ENCODE measurements at regions not wholly inside any gene's neighbourhood (a gene's known extent, or its start where the extent isn't known, plus 50 kb on each side); places are given as distances from the start of the nearest gene placed in this dataset.

- Histone ChIP-seq H3K9me3 (ENCODE audit: control insufficient read depth, low read length) (no peaks in the 10 kb centered on the region), H3K36me3 (ENCODE audit: control insufficient read depth, insufficient read depth, low read length) (no peaks in the 10 kb centered on the region), H3K4me3 (ENCODE audit: insufficient read depth, low read depth, low read length) (no peak overlapping the region), H3K27ac (ENCODE audit: insufficient read depth, low read depth, low read length, poor library complexity, severe bottlenecking) (no peak overlapping the region), H3K4me1 (ENCODE audit: control insufficient read depth, insufficient read depth, low read length) (no peaks in the 10 kb centered on the region), H3K27me3 (ENCODE audit: control insufficient read depth, insufficient read depth, low read length, poor library complexity, severe bottlenecking) (no peaks in the 10 kb centered on the region)
- 97 to 98% methylated on average over 3 to 4 of the region's 4 CpGs for WGBS, 2 experiments
Observed at GRCh38 chr2:767944-768343, 90.7 kb upstream of the TMEM18 start.

DNA sequence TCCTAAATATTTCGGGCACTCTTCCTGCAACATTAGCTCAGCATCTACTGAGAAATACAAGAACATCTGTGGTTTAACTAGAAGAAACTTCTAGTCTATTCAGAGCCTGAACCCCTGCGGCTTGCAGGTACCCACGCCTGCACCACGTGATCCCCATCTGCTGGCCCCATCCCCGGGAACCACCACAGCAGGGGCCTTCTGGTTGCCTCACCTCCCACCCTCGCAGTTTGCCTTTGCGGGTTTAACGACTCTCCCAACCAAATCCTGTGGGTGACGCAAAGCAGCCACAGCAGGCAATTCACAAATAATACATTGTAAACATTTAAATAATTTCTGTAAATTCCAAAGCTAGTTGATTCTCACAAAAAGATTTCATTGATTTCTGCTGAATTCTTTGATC lies 90.2 kb upstream of the TMEM18 start:
- 80 to 82% methylated on average over 9 of the region's 9 CpGs for WGBS, 2 experiments
- no peaks in the 10 kb centered on the region for H3K36me3 ChIP-seq (ENCODE audit: control insufficient read depth, insufficient read depth, low read length)
- H3K27ac ChIP-seq (ENCODE audit: insufficient read depth, low read depth, low read length, poor library complexity, severe bottlenecking), result no peak overlapping the region
- no peak overlapping the region for H3K4me3 ChIP-seq (ENCODE audit: insufficient read depth, low read depth, low read length)
- no peaks in the 10 kb centered on the region for H3K9me3 ChIP-seq (ENCODE audit: control insufficient read depth, low read length)
- no peaks in the 10 kb centered on the region for H3K27me3 ChIP-seq (ENCODE audit: control insufficient read depth, insufficient read depth, low read length, poor library complexity, severe bottlenecking)
- no peaks in the 10 kb centered on the region for H3K4me1 ChIP-seq (ENCODE audit: control insufficient read depth, insufficient read depth, low read length)

DNA sequence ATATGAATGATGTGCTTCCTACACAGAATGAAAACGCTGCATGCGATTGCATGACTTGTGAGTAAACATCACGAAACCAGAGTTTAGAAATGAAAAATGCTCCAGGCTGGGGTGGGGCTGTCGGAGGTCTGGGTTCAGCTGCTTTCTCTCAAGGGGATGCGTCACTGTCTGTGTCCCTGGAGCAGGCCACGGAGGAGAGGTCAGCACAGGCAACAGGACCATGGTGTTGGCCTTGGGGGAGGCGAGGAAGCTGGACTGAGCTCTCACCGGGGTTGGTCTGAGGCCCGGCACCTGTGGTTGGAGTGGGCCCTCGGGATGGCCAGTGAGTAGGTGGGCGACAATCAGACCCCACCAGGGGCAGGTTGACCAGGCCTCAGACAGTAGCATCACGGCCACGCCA lies 89.0 kb upstream of the TMEM18 start:
- H3K4me3 ChIP-seq (ENCODE audit: insufficient read depth, low read depth, low read length), result no peak overlapping the region

DNA sequence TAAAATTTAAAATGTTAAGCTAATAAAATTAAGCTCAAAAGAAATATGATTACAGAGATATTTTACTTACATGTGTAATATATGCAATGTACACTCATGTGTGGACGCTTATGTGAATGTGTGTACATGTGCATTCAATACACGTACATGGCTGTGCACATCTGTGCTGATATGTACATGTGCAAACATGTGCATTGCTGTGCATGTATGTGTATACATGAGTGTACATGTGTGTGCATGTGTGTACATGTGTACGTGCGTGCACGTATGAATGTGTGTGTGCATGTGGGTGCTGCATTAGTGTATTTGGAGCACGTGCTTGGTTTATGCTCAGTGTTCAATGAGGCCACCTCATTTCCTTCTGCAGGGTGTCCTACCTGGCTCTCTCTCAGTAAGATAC lies 88.2 kb upstream of the TMEM18 start:
- Histone ChIP-seq H3K36me3 (ENCODE audit: control insufficient read depth, insufficient read depth, low read length) (no peaks in the 10 kb centered on the region), H3K4me1 (ENCODE audit: control insufficient read depth, insufficient read depth, low read length) (peaks cover 6% of the 10 kb centered on the region), H3K27me3 (ENCODE audit: control insufficient read depth, insufficient read depth, low read length, poor library complexity, severe bottlenecking) (no peaks in the 10 kb centered on the region), H3K27ac (ENCODE audit: insufficient read depth, low read depth, low read length, poor library complexity, severe bottlenecking) (no peak overlapping the region), H3K9me3 (ENCODE audit: control insufficient read depth, low read length) (no peaks in the 10 kb centered on the region), H3K4me3 (ENCODE audit: insufficient read depth, low read depth, low read length) (no peak overlapping the region)
- WGBS, 2 experiments, result 95 to 97% methylated on average over 6 of the region's 6 CpGs

More for the DNA sequence above, 89.0 kb upstream of the TMEM18 start:
- 88 to 89% methylated on average over 13 of the region's 13 CpGs for WGBS, 2 experiments
- H3K27ac ChIP-seq (ENCODE audit: insufficient read depth, low read depth, low read length, poor library complexity, severe bottlenecking), result no peak overlapping the region
- H3K27me3 ChIP-seq (ENCODE audit: control insufficient read depth, insufficient read depth, low read length, poor library complexity, severe bottlenecking), result no peaks in the 10 kb centered on the region
- no peaks in the 10 kb centered on the region for H3K36me3 ChIP-seq (ENCODE audit: control insufficient read depth, insufficient read depth, low read length)
- H3K9me3 ChIP-seq (ENCODE audit: control insufficient read depth, low read length), result no peaks in the 10 kb centered on the region
- peaks cover 3% of the 10 kb centered on the region for H3K4me1 ChIP-seq (ENCODE audit: control insufficient read depth, insufficient read depth, low read length)

DNA sequence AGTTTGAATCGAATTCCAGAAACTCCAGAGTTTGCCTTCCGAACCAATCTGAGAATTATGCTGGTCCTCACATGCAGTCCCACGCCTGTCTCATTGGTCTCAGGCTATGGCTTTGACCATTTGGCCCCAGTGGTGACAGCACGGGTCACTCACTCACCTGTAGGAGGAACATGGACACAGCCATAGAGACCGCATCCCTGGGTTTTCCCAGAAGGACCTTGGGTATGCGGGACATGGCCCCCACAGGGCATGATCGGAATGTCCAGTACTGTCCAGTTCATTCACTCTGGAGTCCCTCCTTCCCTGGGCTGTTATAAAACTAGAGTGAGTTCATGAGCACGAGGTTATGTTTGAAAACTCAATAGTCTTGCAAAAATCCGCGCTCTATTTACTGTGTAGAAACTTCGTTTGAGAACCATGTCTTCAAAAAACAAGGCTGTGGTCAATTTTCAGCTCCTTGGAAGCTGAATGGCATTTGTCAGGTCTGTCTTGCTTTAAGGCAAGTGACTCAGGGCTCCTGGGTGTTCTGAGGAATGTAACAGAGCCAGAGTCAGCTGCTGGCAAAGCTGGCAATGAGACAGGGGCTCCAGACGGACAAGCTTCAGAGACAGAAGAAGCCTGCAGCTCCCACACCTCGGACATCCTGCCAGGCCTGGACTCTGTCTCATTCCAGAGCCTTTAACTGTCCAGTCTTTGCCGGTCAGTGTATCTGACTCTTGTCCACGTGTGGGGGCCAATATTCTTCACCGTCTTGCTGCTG lies 86.7 kb upstream of the TMEM18 start:
- Histone ChIP-seq H3K4me1 (ENCODE audit: control insufficient read depth, insufficient read depth, low read length) (peaks cover 6% of the 10 kb centered on the region), H3K9me3 (ENCODE audit: control insufficient read depth, low read length) (no peaks in the 10 kb centered on the region), H3K4me3 (ENCODE audit: insufficient read depth, low read depth, low read length) (no peak overlapping the region), H3K36me3 (ENCODE audit: control insufficient read depth, insufficient read depth, low read length) (no peaks in the 10 kb centered on the region), H3K27ac (ENCODE audit: insufficient read depth, low read depth, low read length, poor library complexity, severe bottlenecking) (no peak overlapping the region), H3K27me3 (ENCODE audit: control insufficient read depth, insufficient read depth, low read length, poor library complexity, severe bottlenecking) (no peaks in the 10 kb centered on the region)
- WGBS, 2 experiments, result 88 to 89% methylated on average over 16 of the region's 16 CpGs

- Histone ChIP-seq H3K27ac (ENCODE audit: insufficient read depth, low read depth, low read length, poor library complexity, severe bottlenecking) (no peak overlapping the region), H3K27me3 (ENCODE audit: control insufficient read depth, insufficient read depth, low read length, poor library complexity, severe bottlenecking) (no peaks in the 10 kb centered on the region), H3K4me1 (ENCODE audit: control insufficient read depth, insufficient read depth, low read length) (peaks cover 6% of the 10 kb centered on the region), H3K36me3 (ENCODE audit: control insufficient read depth, insufficient read depth, low read length) (no peaks in the 10 kb centered on the region), H3K9me3 (ENCODE audit: control insufficient read depth, low read length) (no peaks in the 10 kb centered on the region), H3K4me3 (ENCODE audit: insufficient read depth, low read depth, low read length) (no peak overlapping the region)
- 79 to 82% methylated on average over 4 of the region's 4 CpGs for WGBS, 2 experiments
Observed at GRCh38 chr2:762646-763045, 85.4 kb upstream of the TMEM18 start.

- Histone ChIP-seq H3K27me3 (ENCODE audit: control insufficient read depth, insufficient read depth, low read length, poor library complexity, severe bottlenecking) (no peaks in the 10 kb centered on the region), H3K27ac (ENCODE audit: insufficient read depth, low read depth, low read length, poor library complexity, severe bottlenecking) (no peak overlapping the region), H3K9me3 (ENCODE audit: control insufficient read depth, low read length) (no peaks in the 10 kb centered on the region), H3K4me3 (ENCODE audit: insufficient read depth, low read depth, low read length) (no peak overlapping the region), H3K4me1 (ENCODE audit: control insufficient read depth, insufficient read depth, low read length) (peaks cover 6% of the 10 kb centered on the region), H3K36me3 (ENCODE audit: control insufficient read depth, insufficient read depth, low read length) (no peaks in the 10 kb centered on the region)
- WGBS, 2 experiments, result 89 to 91% methylated on average over 6 of the region's 6 CpGs
Observed at GRCh38 chr2:761384-761783, 84.2 kb upstream of the TMEM18 start.

DNA sequence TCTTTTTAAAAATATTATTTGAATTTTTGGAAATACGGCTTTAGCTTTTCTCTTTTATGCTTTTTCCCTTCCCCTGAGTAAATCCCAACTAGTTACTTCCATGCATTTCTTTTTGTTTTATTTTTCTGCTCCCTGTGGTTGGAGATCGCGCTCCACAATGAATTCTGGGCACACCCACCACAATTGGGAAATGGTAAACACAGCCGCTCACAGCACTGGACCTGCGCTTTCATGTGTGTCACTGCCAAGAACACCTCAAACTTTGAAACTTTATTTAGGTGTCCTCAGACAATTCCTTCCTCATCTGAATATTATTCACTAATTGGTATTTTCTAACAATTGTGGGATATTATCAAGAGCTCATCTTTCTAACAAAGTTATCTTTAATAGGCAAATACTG lies 82.8 kb upstream of the TMEM18 start:
- no peak overlapping the region for H3K27ac ChIP-seq (ENCODE audit: insufficient read depth, low read depth, low read length, poor library complexity, severe bottlenecking)
- no peaks in the 10 kb centered on the region for H3K36me3 ChIP-seq (ENCODE audit: control insufficient read depth, insufficient read depth, low read length)
- peaks cover 6% of the 10 kb centered on the region for H3K4me1 ChIP-seq (ENCODE audit: control insufficient read depth, insufficient read depth, low read length)
- no peaks in the 10 kb centered on the region for H3K27me3 ChIP-seq (ENCODE audit: control insufficient read depth, insufficient read depth, low read length, poor library complexity, severe bottlenecking)
- no peaks in the 10 kb centered on the region for H3K9me3 ChIP-seq (ENCODE audit: control insufficient read depth, low read length)
- no peak overlapping the region for H3K4me3 ChIP-seq (ENCODE audit: insufficient read depth, low read depth, low read length)
- 92 to 97% methylated on average over 5 of the region's 5 CpGs for WGBS, 2 experiments

DNA sequence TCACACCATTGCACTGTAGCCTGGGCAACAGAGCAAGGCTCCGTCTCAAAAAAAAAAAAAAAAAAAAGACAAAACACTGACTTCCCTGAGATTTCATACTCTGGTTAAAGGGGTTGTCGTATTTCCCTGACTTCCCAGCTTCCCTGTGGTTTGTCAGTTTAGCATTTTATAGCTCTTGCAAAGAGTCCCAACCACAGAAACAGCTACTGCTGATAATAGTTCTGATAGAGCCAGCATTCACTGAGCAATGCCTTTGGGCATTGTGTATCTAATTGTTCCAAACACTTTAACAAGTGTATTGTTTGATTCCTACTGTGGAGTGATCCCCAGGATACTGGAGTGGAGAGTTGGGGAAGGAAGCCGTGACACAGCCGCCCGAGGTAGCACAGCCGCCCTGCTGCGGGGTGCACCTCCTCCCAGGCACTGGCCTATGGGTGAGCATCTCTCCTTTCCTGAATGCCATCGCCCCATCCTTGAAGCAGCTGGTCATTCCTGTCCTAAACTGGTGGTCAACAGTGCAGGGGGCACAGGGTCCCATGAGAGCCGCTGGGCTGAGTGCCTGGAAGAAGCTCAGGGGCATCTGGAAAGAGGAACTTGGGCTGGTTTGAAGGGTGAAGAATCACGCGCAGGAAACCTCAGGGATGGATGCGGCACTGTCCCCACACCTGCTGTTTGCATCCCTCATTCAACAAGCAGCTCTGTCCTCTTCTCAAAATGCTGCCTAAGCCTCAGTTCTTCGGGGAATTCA lies 81.0 kb upstream of the TMEM18 start:
- WGBS, 2 experiments, result 86 to 93% methylated on average over 12 to 13 of the region's 13 CpGs
- H3K27ac ChIP-seq (ENCODE audit: insufficient read depth, low read depth, low read length, poor library complexity, severe bottlenecking), result no peak overlapping the region

GRCh38 chr2:753123-753522 lies 75.9 kb upstream of the TMEM18 start:
- Histone ChIP-seq H3K4me1 (ENCODE audit: control insufficient read depth, insufficient read depth, low read length) (no peaks in the 10 kb centered on the region), H3K27ac (ENCODE audit: insufficient read depth, low read depth, low read length, poor library complexity, severe bottlenecking) (no peak overlapping the region), H3K27me3 (ENCODE audit: control insufficient read depth, insufficient read depth, low read length, poor library complexity, severe bottlenecking) (no peaks in the 10 kb centered on the region), H3K4me3 (ENCODE audit: insufficient read depth, low read depth, low read length) (no peak overlapping the region), H3K9me3 (ENCODE audit: control insufficient read depth, low read length) (no peaks in the 10 kb centered on the region), H3K36me3 (ENCODE audit: control insufficient read depth, insufficient read depth, low read length) (no peaks in the 10 kb centered on the region)
- WGBS, 2 experiments, result 95 to 96% methylated on average over 7 of the region's 7 CpGs

More for the DNA sequence above, 81.0 kb upstream of the TMEM18 start:
- Histone ChIP-seq H3K36me3 (ENCODE audit: control insufficient read depth, insufficient read depth, low read length) (no peaks in the 10 kb centered on the region), H3K27me3 (ENCODE audit: control insufficient read depth, insufficient read depth, low read length, poor library complexity, severe bottlenecking) (no peaks in the 10 kb centered on the region), H3K4me1 (ENCODE audit: control insufficient read depth, insufficient read depth, low read length) (peaks cover 6% of the 10 kb centered on the region), H3K4me3 (ENCODE audit: insufficient read depth, low read depth, low read length) (no peak overlapping the region), H3K9me3 (ENCODE audit: control insufficient read depth, low read length) (no peaks in the 10 kb centered on the region)
